Myocyte (in vitro differentiated cells): ENCODE measurements at regions not wholly inside any gene's neighbourhood (a gene's known extent, or its start where the extent isn't known, plus 50 kb on each side); places are given as distances from the start of the nearest gene placed in this dataset.
"Not testable (repeated sequence)": the region's sequence is repeated elsewhere in the genome, so short reads cannot be mapped to it uniquely, and the experiment has no call there.

Experiments used
- DNase-seq: peaks from one replicate; pipeline ENCODE4 v3.0.0-alpha.2; 2012; ENCODE audit warnings: low read depth

DNA sequence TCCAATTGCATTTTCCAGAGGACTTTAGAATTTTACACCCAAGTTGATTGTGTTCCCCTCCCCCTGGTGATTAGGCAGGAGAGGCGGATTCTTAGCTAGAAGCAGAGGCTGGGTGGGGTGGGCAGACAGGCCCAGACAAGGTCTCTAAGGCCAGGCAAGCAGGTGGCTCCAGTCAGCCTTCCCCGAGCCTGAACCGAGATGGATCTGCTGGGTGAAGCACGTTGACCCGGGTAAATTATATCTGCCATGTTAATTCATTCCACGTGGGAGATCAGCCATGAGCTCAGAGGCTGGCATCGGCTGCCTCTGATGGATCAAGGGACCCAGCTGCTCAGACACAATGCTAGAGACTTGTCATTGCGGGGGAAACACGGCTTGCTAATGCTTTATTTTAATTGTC is 159.5 kb upstream of the MAFB start:
- no peak for DNase-seq

DNA sequence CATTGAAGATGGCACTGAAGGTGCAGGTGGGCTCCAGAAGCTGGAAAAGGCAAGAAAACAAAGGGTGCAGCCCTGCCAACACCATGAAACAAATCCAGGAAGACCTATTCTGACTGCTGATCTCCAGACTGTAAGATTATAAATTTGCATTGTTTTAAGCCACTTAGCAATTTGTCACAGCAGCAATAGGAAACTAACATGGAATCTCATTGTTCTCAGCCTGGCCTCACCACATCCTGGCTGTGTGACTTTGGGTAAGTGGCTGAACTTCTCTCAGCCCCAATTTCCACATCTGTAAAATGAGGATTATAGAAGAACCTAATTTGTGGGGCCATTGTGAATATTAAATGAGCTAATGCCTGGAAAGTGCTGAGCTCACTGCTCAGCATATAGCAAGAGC is 160.4 kb upstream of the MAFB start:
- no peak for DNase-seq

DNA sequence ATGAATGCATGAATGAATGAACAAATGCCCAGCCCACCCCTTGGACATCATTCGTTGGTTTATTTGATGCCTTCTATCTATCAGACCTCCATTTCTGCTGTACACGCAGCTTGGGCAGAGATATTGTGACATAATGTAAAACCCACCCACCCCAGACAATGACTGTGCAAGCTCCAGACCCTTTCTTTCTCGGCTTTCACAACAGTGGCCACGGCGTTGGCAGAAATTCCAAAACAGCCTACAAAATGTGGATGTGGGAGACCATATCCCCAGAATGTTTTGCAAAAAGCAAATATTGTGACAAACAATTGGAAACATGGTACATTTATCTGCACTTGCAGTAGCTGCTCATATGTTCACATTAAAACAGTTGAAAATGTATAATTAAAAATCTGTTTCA is 162.0 kb upstream of the MAFB start:
- no peak for DNase-seq

DNA sequence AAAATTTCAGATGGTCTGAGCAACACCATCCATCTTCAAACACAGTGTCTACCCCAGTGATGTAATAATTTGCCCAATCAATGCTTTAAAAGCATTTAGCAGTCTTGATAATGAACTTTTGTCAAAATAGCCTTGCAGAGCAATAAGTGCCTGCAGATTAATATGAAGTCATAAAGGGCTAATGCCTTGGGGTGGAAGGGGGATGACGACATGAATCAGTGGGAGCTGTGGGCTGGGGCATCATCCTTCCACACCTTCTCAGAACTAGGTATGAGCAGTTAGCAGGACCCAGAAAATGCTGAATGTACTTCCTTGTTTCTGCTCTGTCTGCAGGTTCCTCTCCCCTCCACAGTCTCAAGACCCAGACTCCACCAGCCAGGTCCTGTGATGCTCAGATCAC is 166.2 kb upstream of the MAFB start:
- no peak for DNase-seq

DNA sequence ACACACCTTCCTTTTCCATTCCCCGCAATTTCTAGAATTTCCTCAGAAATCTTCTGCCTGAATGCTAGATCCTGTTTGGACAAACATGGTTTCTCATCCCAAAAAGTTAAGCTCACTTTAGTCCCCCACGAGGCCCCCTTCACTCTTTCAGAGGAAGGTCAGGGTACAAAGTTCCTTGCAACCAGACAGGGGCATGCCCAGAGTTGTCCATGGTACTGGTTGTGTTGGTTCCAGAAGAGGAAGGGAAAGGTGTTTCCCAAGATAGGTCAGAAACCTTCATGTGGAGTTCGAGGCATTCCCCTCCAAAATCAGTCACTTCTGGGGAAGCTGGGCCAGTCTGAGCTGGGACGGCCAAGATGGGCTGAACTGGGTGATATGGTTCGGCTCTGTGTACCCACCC is 167.6 kb upstream of the MAFB start:
- no peak for DNase-seq

DNA sequence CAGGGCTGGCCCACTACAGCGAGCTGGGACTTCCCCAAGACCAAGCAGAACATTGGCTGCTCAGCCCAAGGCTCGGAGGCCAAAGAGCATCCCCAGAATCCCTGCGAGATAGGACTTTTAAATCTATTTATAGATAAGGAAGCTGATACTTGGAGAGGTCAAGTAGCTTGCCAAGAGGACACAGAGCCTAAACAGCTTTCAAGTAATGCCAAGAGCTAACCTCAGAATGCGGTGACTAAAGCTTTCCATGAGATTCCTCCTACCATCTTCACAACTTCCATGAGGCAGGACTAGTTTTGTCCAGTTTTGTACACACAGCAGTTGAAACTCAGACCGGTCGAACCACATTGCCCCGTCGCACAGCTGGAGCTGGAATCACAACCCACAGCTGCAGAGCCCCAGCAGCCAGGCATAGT is 168.1 kb upstream of the TOP1 start:
- DNase-seq, result peak; percentile 76

DNA sequence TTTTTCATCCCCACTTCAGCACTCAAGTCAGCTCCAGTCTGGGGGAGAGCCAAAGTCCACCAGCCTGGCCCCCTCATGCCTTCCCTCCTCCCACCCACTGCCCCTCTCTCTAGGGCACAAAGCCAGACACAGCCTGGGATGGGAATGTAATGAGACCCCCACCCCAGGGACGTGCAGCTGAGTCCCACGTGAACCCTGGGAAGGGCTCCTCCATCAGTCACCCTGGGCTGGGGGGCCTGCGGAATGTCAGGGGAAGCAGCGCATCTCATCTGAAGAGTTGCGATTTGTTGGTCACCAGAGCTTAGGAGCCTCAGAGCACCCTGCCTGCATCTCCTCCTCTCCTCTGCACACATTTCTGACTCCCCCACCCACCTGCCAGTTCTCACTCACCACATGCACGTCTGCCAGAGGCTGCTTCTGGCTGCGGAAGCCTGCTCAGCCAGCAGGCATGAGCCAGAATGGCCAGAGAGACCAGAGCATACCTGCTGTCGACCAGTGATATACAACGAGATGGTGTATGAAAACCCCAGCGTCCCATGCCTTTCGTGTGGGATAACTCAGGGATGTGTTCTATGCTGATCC is 167.1 kb upstream of the TOP1 start:
- DNase-seq, result no peak

GRCh38 chr20:40863355-40863919 is 165.2 kb upstream of the TOP1 start:
- DNase-seq, result no peak

- no peak for DNase-seq
Observed at GRCh38 chr20:40864470-40864869, 164.2 kb upstream of the TOP1 start.

- DNase-seq, result no peak
Observed at GRCh38 chr20:40865095-40865494, 163.5 kb upstream of the TOP1 start.

DNA sequence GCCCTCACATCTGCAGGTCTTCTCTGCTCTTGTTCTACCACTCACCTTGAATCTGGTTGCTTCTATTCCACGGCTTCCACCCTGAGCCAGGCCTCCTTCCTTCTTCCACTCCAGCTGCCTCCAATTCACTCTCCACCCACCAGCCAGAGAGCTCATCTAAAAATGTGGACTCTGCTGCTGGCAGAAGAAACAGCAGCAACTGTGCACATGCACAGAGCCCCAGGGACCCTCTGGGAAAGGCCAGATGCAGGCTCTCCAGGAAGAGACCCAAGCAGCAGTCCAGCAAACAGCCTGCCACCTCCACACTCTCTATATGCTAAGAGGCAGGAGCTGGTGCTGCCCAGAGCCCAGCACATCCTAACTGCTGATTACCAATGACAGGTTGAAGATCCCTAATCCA is 162.6 kb upstream of the TOP1 start:
- no peak for DNase-seq

- peak; percentile 26 for DNase-seq
Observed at GRCh38 chr20:40868551-40869217, 159.9 kb upstream of the TOP1 start.

GRCh38 chr20:40869218-40870147 is 159.1 kb upstream of the TOP1 start:
- DNase-seq, result no peak

DNA sequence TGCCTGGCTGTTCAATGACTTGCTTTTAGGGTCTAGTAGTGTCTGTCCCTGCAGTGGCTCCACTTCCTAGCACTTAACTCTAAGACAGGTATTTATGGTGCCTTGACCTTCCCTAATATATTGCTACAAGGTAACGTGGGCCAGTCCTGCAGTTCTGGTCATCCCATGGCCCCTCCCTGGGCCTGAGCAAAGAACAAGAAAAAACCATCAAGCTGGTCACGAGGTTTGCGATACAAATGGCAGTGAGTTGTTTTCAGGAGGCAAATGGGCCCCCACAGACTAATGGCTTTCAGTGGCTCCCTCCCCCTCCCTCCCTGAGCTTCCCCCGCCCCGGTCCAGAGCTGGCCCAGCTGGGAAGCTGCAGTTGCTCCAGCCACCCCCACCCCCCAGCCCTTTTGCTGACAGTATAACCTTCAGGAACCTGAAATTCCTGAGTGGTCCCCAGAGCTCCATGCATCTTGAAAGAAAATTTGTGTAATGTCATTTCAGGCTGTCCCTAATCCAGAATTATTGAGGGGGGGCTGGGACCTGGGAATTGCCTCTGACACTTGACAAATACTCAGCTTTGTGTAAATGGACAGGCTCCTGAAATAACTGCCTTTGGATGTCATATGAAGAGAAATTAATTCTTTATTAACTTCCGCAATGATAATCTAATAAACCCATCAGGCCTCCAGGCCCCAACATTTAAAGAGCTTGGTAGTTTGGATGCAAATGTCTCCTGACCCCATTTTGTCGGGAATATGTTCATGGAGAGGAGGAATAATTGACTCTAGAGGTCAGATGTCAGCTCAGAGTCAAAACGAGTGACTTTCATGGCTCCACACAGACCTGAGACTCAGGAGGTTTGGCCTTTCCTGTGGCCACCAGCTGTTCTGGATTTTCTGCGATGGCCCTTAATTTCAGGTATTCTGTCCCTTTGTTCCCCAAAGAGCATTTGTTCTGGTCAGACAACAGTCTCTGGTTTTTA is 153.2 kb upstream of the TOP1 start:
- no peak for DNase-seq

DNA sequence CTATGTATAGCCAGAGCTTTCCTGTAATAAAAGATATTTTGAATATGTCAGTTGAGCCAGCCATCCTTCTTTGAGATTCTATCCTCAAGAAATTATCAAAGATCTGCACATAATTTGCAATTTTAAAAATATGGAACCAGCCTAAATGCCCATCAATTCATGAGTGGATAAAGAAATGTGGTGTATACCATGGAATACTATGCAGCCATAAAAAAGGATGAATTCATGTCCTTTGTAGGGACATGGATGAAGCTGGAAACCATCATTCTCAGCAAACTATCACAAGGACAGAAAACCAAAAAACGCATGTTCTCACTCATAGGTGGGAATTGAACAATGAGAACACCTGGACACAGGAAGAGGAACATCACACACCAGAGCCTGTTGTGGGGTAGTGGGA is 150.5 kb upstream of the TOP1 start:
- DNase-seq, result not testable (repeated sequence)

- DNase-seq, result no peak
Observed at GRCh38 chr20:40880063-40880728, 148.4 kb upstream of the TOP1 start.

DNA sequence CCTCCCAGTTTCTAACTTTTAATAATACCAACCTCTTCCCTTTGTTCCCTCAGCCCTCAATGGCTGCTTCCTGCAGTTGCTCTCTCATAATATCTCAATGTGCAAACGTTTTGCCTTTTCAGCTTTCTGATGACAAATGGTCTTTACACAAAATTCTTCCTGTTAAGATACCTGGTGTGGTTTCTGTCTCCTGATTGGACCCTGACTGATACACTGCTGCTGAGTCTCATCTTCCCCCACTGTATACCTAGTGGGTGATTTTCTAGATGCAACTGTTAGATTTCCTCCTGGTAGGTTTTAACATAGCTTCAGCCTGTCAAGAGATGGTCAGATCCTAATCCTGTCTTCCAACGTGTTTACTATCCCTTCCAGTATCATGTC is 147.9 kb upstream of the TOP1 start:
- DNase-seq, result no peak

DNA sequence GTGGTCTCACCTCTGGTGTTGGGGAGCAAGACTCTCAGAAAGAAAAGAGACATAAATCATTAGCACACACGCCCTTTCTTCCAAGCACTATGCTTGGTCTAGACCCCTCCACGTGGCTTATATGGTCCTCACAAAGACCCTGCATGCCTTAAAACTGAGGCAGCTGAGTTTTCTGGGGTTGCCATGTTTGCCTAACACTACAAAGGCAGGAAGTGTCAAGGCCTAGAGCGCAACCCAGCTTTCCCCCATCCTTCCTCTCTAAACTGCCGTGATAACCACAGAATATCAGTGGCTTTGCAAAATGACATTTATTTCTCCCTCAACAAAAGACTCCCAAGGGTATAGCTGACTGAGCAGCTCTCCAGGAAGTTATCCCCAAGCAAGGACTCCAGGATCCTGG is 146.5 kb upstream of the TOP1 start:
- DNase-seq, result no peak

- peak; percentile 3 for DNase-seq
Observed at GRCh38 chr20:40883097-40883496, 145.5 kb upstream of the TOP1 start.

DNA sequence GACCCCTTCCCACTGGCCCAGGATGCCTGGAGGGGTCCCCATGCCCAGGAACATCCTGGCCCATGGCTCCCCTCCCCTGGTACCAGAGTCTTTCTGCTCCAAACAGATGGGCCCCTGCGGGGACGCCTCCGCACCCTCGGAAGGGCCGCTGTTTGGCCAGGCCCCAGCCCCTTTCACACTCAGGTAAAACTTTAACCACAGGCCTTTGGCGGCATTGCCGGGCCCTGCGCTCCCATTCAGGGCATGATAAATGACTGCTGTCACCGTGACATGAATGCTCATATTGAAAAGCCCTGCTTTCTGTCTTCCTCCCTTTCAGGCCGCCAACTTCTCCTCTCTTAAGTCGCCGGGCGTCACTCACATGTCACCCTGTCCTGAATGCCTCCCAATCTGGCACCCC is 141.5 kb upstream of the TOP1 start:
- no peak for DNase-seq
